Fibroblast of mammary gland (primary cell): ENCODE measurements at regions not wholly inside any gene's neighbourhood (a gene's known extent, or its start where the extent isn't known, plus 50 kb on each side); places are given as distances from the start of the nearest gene placed in this dataset.

Experiments
- DNase-seq: peaks from one replicate; pipeline ENCODE4 v3.0.0-alpha.2; 2010; ENCODE audit warnings: low read depth
- H3K4me3 ChIP-seq: 2 replicates; pipeline ENCODE4 v1.5.1; 2011; ENCODE audit warnings: low read depth, mild to moderate bottlenecking, low read length, moderate library complexity; ENCODE audit not compliant: control insufficient read depth
- TF ChIP-seq, protein P1 (sequence below): conservative IDR thresholded peaks from 2 replicates; pipeline ENCODE4 v1.5.1; 2011; ENCODE audit warnings: low read depth, low read length, inconsistent platforms; ENCODE audit not compliant: control insufficient read depth, insufficient read depth

GRCh38 chr10:78859266-78859665 lies 209.5 kb upstream of the ZMIZ1 start:
- DNase-seq: no peak
- TF ChIP-seq, protein P1, sequence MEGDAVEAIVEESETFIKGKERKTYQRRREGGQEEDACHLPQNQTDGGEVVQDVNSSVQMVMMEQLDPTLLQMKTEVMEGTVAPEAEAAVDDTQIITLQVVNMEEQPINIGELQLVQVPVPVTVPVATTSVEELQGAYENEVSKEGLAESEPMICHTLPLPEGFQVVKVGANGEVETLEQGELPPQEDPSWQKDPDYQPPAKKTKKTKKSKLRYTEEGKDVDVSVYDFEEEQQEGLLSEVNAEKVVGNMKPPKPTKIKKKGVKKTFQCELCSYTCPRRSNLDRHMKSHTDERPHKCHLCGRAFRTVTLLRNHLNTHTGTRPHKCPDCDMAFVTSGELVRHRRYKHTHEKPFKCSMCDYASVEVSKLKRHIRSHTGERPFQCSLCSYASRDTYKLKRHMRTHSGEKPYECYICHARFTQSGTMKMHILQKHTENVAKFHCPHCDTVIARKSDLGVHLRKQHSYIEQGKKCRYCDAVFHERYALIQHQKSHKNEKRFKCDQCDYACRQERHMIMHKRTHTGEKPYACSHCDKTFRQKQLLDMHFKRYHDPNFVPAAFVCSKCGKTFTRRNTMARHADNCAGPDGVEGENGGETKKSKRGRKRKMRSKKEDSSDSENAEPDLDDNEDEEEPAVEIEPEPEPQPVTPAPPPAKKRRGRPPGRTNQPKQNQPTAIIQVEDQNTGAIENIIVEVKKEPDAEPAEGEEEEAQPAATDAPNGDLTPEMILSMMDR: no peak
- no peak overlapping the region for H3K4me3 ChIP-seq

DNA sequence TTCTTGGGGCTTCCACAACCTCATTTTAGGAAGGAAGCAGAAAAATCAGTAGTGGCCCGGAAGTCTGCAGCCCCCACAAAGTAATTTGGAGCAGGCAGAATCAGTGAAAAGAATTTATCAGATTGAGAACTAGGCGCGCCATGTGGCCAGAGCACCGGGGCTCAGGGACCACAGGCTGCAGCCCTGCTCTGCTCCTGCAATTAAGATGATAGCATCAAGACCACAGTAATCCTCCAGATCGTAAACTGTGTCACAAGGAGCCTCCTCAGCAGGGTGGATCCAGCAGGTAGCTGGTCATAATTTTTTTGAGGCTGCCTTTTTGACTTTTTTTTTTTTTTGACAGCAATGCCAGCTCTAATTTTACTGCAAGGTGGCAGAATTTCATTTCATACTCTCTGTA lies 209.0 kb upstream of the ZMIZ1 start:
- no peak for DNase-seq
- no peak overlapping the region for H3K4me3 ChIP-seq
- TF ChIP-seq, protein P1: no peak

DNA sequence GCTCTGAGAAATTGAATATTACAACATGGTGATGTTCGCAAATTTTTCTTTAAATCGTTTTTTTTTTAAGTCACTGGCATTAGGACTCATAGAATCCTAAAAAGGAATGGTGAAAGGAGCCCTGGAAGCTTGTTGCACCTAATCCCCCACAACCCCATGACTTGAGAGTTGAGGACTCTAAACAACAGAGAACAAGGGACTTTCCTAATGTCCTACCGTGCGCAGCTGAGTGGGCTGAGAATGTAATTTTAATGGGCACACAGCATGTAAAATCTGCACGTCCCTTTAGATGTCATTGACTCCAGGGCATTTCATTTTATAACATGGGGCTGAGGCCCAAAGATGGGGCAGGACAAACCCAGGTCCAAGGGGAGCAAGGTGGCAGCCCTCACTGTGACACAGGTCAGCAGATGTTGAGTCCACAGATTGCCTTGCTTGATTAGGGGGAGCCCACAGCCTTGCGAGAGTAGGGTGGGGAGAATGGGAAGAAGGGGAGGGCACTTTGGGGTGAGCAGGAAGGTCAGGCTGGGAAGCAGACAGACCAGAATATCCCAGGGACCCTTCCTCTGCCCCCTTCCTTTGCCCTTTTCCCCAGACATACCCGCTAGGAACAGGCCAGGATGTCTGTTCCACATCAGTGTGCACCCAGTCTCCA lies 208.4 kb upstream of the ZMIZ1 start:
- TF ChIP-seq, protein P1: no peak
- H3K4me3 ChIP-seq: no peak overlapping the region
- DNase-seq: no peak

DNA sequence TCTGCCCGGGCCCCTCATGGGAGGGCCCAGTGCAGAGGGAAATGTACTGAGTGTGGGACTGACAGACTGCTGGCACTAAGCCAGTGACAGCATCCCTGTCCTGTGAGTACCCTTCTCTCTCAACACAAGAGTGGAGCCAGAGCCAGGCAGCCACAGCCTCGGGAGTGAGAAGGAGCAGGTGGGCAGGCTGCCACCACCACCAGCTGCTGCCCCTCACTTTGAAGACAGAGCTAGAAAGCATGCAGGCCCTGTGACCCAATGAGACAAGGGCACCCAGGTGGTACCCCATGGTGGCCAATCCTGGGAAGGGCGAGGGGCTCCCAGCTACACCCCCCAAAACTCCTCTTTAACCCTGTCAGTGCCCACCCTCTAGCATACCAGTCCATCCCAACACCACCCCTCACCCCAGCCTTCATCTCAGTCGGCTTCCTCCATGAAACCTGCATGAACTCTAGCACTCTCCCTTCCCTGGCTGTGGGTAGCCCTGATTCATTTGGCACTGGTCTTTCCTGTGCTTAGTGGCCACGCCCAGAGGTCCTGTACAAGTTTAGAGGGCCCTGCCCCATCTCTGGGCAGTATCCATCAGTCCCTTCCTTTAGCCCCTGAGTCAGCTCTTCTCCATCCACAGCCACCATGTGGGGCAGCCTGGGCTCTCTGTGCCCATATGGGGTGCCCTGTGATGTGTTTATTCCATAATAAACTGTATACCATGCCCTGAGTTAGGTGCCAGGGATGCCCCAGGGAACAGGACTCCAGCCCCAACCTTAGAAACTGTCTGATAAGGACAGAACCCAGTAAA lies 207.0 kb upstream of the ZMIZ1 start:
- TF ChIP-seq, protein P1: no peak
- no peak for DNase-seq
- no peak overlapping the region for H3K4me3 ChIP-seq

- TF ChIP-seq, protein P1: no peak
- H3K4me3 ChIP-seq: no peak overlapping the region
- no peak for DNase-seq
Observed at GRCh38 chr10:78862328-78862640, 206.5 kb upstream of the ZMIZ1 start.

DNA sequence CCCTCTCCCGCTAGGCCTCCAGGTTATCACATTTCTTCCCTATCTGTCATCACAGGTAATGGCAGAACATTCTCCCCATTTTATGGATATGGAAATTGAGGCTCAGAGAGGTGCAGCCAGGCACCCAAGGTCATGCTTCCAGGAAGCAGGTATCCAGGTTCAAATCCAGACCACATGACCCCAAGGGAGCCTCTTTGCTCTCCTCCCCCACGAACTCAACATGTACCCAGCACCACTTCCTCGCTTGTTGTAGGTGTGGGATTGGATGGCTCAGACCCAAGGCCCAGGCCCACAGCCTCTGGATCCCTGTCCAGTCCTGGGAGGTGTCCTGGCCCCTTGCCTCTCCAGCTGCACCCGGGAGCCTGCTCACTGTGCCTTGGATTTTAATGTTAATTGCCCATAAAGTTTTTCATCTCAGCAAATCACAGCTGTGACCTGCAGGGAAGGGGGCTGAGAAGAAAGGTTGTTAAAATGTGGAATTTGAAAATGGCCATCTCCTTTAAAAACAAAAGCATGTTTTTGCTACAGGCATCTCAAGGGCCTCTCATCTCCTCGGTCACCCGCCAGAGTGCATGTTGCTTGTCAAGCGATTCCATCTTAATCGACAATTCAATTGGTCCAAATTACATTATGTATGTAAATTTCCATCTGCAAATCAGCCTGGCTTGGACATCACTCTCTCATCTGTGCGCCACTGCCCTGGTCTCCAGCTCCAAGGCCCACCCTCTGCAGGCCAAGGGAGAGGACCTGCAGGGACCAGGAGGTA lies 205.4 kb upstream of the ZMIZ1 start:
- no peak for DNase-seq
- H3K4me3 ChIP-seq: no peak overlapping the region
- TF ChIP-seq, protein P1: no peak
